ENCODE measurements at regions not wholly inside any gene's neighbourhood (a gene's known extent, or its start where the extent isn't known, plus 50 kb on each side); places are given as distances from the start of the nearest gene placed in this dataset.

- DNase-seq: peak; percentile 64
- Histone ChIP-seq H3K4me2 (ENCODE audit: low read length) (peak overlapping the region; percentile 68), H3K27me3 (ENCODE audit: low read length) (no peaks in the 10 kb centered on the region), H3K4me1 (ENCODE audit: insufficient read depth, low read length) (peaks cover 5% of the 10 kb centered on the region; the same call in 1 of the 2 replicates), H3K4me3 (ENCODE audit: low read length) (peak overlapping the region; percentile 35; the same call in 1 of the 2 replicates), H3F3A (ENCODE audit: low read length, unreplicated experiment) (no peaks in the 10 kb centered on the region), H3K27ac (ENCODE audit: low read length) (peak overlapping the region; percentile 33; the same call in 1 of the 2 replicates), H3K9ac (ENCODE audit: low read length) (no peak overlapping the region), H3K36me3 (ENCODE audit: low read depth, low read length) (no peaks in the 10 kb centered on the region), H3K9me3 (ENCODE audit: low read length) (no peaks in the 10 kb centered on the region), H4K20me1 (ENCODE audit: low read length) (no peaks in the 10 kb centered on the region), H3K9me2 (replicated peaks; ENCODE audit: low read length) (no peaks in the 10 kb centered on the region), H2AFZ (ENCODE audit: low read length) (no peak overlapping the region), H3K79me2 (ENCODE audit: low read length) (no peaks in the 10 kb centered on the region)
- BruUV-seq (replicated peaks): no TSS peak
- no peak for TF ChIP-seq EZH2 (IDR thresholded peaks at IDR 0.05; ENCODE audit: low read length, unreplicated experiment)
- TF ChIP-seq, protein P1, sequence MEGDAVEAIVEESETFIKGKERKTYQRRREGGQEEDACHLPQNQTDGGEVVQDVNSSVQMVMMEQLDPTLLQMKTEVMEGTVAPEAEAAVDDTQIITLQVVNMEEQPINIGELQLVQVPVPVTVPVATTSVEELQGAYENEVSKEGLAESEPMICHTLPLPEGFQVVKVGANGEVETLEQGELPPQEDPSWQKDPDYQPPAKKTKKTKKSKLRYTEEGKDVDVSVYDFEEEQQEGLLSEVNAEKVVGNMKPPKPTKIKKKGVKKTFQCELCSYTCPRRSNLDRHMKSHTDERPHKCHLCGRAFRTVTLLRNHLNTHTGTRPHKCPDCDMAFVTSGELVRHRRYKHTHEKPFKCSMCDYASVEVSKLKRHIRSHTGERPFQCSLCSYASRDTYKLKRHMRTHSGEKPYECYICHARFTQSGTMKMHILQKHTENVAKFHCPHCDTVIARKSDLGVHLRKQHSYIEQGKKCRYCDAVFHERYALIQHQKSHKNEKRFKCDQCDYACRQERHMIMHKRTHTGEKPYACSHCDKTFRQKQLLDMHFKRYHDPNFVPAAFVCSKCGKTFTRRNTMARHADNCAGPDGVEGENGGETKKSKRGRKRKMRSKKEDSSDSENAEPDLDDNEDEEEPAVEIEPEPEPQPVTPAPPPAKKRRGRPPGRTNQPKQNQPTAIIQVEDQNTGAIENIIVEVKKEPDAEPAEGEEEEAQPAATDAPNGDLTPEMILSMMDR (conservative IDR thresholded peaks at IDR 0.05; ENCODE audit: low read depth, low read length): no peak
- no peak for TF ChIP-seq EZH2phosphoT487 (IDR thresholded peaks at IDR 0.05; ENCODE audit: borderline replicate concordance, low read length)
- POLR2A ChIA-PET (ENCODE audit: unreplicated experiment): no interaction called here
- peak; percentile 99 for ATAC-seq
- CTCF ChIA-PET: no interaction called here
- intact Hi-C loops (cut with micrococcal nuclease): no loop called here
Observed at GRCh38 chr3:95923496-95924210, 890.7 kb upstream of the EPHA6 start.

- H2AFZ ChIP-seq (ENCODE audit: low read length): no peak overlapping the region
- no peaks in the 10 kb centered on the region for H3K27me3 ChIP-seq (ENCODE audit: low read length)
- H3K27ac ChIP-seq (ENCODE audit: low read length): no peak overlapping the region
- H3K79me2 ChIP-seq (ENCODE audit: low read length): no peaks in the 10 kb centered on the region
- no peak overlapping the region for H3K4me2 ChIP-seq (ENCODE audit: low read length)
- BruUV-seq (replicated peaks): no TSS peak
- TF ChIP-seq EZH2phosphoT487 (IDR thresholded peaks at IDR 0.05; ENCODE audit: borderline replicate concordance, low read length): no peak
- TF ChIP-seq, protein P1 (conservative IDR thresholded peaks at IDR 0.05; ENCODE audit: low read depth, low read length): no peak
- no peak for TF ChIP-seq EZH2 (IDR thresholded peaks at IDR 0.05; ENCODE audit: low read length, unreplicated experiment)
- no peaks in the 10 kb centered on the region for H3F3A ChIP-seq (ENCODE audit: low read length, unreplicated experiment)
- peaks cover 5% of the 10 kb centered on the region; the same call in 1 of the 2 replicates for H3K4me1 ChIP-seq (ENCODE audit: insufficient read depth, low read length)
- no peaks in the 10 kb centered on the region for H3K36me3 ChIP-seq (ENCODE audit: low read depth, low read length)
- H3K4me3 ChIP-seq (ENCODE audit: low read length): no peak overlapping the region
- ChIA-PET CTCF (no interaction called here), POLR2A (ENCODE audit: unreplicated experiment) (no interaction called here)
- H3K9me3 ChIP-seq (ENCODE audit: low read length): no peaks in the 10 kb centered on the region
- no peak overlapping the region for H3K9ac ChIP-seq (ENCODE audit: low read length)
- ATAC-seq: no peak
- intact Hi-C loops (cut with micrococcal nuclease): no loop called here
- no peaks in the 10 kb centered on the region for H3K9me2 ChIP-seq (replicated peaks; ENCODE audit: low read length)
- no peak for DNase-seq
- H4K20me1 ChIP-seq (ENCODE audit: low read length): no peaks in the 10 kb centered on the region
Observed at GRCh38 chr3:95926904-95927501, 887.4 kb upstream of the EPHA6 start.

GRCh38 chr3:95934181-95934580 is 880.2 kb upstream of the EPHA6 start:
- no peaks in the 10 kb centered on the region for H3K4me1 ChIP-seq (ENCODE audit: insufficient read depth, low read length)
- intact Hi-C loops (cut with micrococcal nuclease): no loop called here

More at GRCh38 chr3:95934181-95934580, 880.2 kb upstream of the EPHA6 start:
- H3K27me3 ChIP-seq (ENCODE audit: low read length): no peaks in the 10 kb centered on the region
- H3K9ac ChIP-seq (ENCODE audit: low read length): no peak overlapping the region
- H2AFZ ChIP-seq (ENCODE audit: low read length): no peak overlapping the region
- H3K9me3 ChIP-seq (ENCODE audit: low read length): no peaks in the 10 kb centered on the region
- ChIA-PET POLR2A (ENCODE audit: unreplicated experiment) (no interaction called here), CTCF (no interaction called here)
- no peak for DNase-seq
- H3K27ac ChIP-seq (ENCODE audit: low read length): no peak overlapping the region
- TF ChIP-seq EZH2 (IDR thresholded peaks at IDR 0.05; ENCODE audit: low read length, unreplicated experiment): no peak
- TF ChIP-seq, protein P1 (conservative IDR thresholded peaks at IDR 0.05; ENCODE audit: low read depth, low read length): no peak
- no peak for TF ChIP-seq EZH2phosphoT487 (IDR thresholded peaks at IDR 0.05; ENCODE audit: borderline replicate concordance, low read length)
- H3K36me3 ChIP-seq (ENCODE audit: low read depth, low read length): no peaks in the 10 kb centered on the region
- no TSS peak for BruUV-seq (replicated peaks)
- no peaks in the 10 kb centered on the region for H3K79me2 ChIP-seq (ENCODE audit: low read length)
- ATAC-seq: no peak
- H3F3A ChIP-seq (ENCODE audit: low read length, unreplicated experiment): no peaks in the 10 kb centered on the region
- no peaks in the 10 kb centered on the region for H4K20me1 ChIP-seq (ENCODE audit: low read length)
- no peaks in the 10 kb centered on the region for H3K9me2 ChIP-seq (replicated peaks; ENCODE audit: low read length)
- no peak overlapping the region for H3K4me2 ChIP-seq (ENCODE audit: low read length)
- no peak overlapping the region for H3K4me3 ChIP-seq (ENCODE audit: low read length)

Measured in PC-3 (cell line).